Ishikawa (cell line): ENCODE measurements at regions not wholly inside any gene's neighbourhood (a gene's known extent, or its start where the extent isn't known, plus 50 kb on each side); places are given as distances from the start of the nearest gene placed in this dataset.

Source experiments
- CEBPB ChIP-seq: IDR thresholded peaks from 2 replicates; pipeline ENCODE4 v1.6.1; 2012
- CREB1 ChIP-seq: IDR thresholded peaks from 2 replicates; pipeline ENCODE4 v1.6.1; 2012; ENCODE audit warnings: low read depth
- EGR1 ChIP-seq: IDR thresholded peaks from 2 replicates; pipeline ENCODE4 v1.6.1; 2012
- EP300 ChIP-seq: IDR thresholded peaks from 2 replicates; pipeline ENCODE4 v1.6.1; 2012; ENCODE audit warnings: borderline replicate concordance
- FOXM1 ChIP-seq: IDR thresholded peaks from 2 replicates; pipeline ENCODE4 v1.6.1; 2012; ENCODE audit warnings: low read depth, borderline replicate concordance
- MAX ChIP-seq: IDR thresholded peaks from 2 replicates; pipeline ENCODE4 v1.6.1; 2012
- NFIC ChIP-seq: IDR thresholded peaks from 2 replicates; pipeline ENCODE4 v1.6.1; 2012
- RAD21 ChIP-seq: IDR thresholded peaks from 2 replicates; pipeline ENCODE4 v1.6.1; 2012; ENCODE audit warnings: low read depth
- REST ChIP-seq: IDR thresholded peaks from 2 replicates; pipeline ENCODE4 v1.6.1; 2012; ENCODE audit warnings: low read depth, mild to moderate bottlenecking
- TAF1 ChIP-seq: IDR thresholded peaks from 2 replicates; pipeline ENCODE4 v1.6.1; 2012; ENCODE audit warnings: low read depth, mild to moderate bottlenecking
- TCF12 ChIP-seq: IDR thresholded peaks from 2 replicates; pipeline ENCODE4 v1.6.1; 2012; ENCODE audit warnings: low read depth
- TEAD4 ChIP-seq: IDR thresholded peaks from 2 replicates; pipeline ENCODE4 v1.6.1; 2012
- USF1 ChIP-seq: IDR thresholded peaks from 2 replicates; pipeline ENCODE4 v1.6.1; 2012
- YY1 ChIP-seq: IDR thresholded peaks from 2 replicates; pipeline ENCODE4 v1.6.1; 2012; ENCODE audit warnings: low read depth
- ZBTB7A ChIP-seq: IDR thresholded peaks from 2 replicates; pipeline ENCODE4 v1.6.1; 2012; ENCODE audit warnings: low read depth

- no peak for TF ChIP-seq EGR1
- no peak for TF ChIP-seq RAD21
- no peak for TF ChIP-seq ZBTB7A
- no peak for TF ChIP-seq NFIC
- TF ChIP-seq EP300 = no peak
- TF ChIP-seq MAX = no peak
- TF ChIP-seq CEBPB = no peak
- no peak for TF ChIP-seq CREB1
- TF ChIP-seq REST = no peak
- no peak for TF ChIP-seq FOXM1
- TF ChIP-seq USF1 = no peak
- TF ChIP-seq YY1 = no peak
- no peak for TF ChIP-seq TCF12
- no peak for TF ChIP-seq TEAD4
- no peak for TF ChIP-seq TAF1
Measured at GRCh38 chr18:7307030-7307429, 76.1 kb downstream of the LRRC30 start.

- TF ChIP-seq CREB1 = no peak
- TF ChIP-seq NFIC = no peak
- TF ChIP-seq EGR1 = no peak
- no peak for TF ChIP-seq EP300
- no peak for TF ChIP-seq REST
- TF ChIP-seq USF1 = no peak
Measured at GRCh38 chr18:7307526-7307925, 76.6 kb downstream of the LRRC30 start.

- TF ChIP-seq ZBTB7A (no peak), CREB1 (no peak), EGR1 (no peak), NFIC (no peak), CEBPB (no peak), MAX (no peak), USF1 (no peak), TEAD4 (no peak), TCF12 (no peak), TAF1 (no peak), RAD21 (no peak), REST (no peak), FOXM1 (no peak), EP300 (no peak), YY1 (no peak)
Measured at GRCh38 chr18:7317804-7318231, 86.9 kb downstream of the LRRC30 start.

GRCh38 chr18:7319161-7319560 is 88.3 kb downstream of the LRRC30 start:
- no peak for TF ChIP-seq EGR1
- no peak for TF ChIP-seq TAF1
- TF ChIP-seq RAD21 = no peak
- no peak for TF ChIP-seq NFIC
- TF ChIP-seq USF1 = no peak
- no peak for TF ChIP-seq CREB1
- no peak for TF ChIP-seq FOXM1
- TF ChIP-seq CEBPB = no peak
- TF ChIP-seq EP300 = no peak
- no peak for TF ChIP-seq YY1
- TF ChIP-seq REST = no peak
- no peak for TF ChIP-seq TCF12
- no peak for TF ChIP-seq TEAD4
- no peak for TF ChIP-seq MAX
- no peak for TF ChIP-seq ZBTB7A
